ENCODE measurements at regions not wholly inside any gene's neighbourhood (a gene's known extent, or its start where the extent isn't known, plus 50 kb on each side); places are given as distances from the start of the nearest gene placed in this dataset.

DNA sequence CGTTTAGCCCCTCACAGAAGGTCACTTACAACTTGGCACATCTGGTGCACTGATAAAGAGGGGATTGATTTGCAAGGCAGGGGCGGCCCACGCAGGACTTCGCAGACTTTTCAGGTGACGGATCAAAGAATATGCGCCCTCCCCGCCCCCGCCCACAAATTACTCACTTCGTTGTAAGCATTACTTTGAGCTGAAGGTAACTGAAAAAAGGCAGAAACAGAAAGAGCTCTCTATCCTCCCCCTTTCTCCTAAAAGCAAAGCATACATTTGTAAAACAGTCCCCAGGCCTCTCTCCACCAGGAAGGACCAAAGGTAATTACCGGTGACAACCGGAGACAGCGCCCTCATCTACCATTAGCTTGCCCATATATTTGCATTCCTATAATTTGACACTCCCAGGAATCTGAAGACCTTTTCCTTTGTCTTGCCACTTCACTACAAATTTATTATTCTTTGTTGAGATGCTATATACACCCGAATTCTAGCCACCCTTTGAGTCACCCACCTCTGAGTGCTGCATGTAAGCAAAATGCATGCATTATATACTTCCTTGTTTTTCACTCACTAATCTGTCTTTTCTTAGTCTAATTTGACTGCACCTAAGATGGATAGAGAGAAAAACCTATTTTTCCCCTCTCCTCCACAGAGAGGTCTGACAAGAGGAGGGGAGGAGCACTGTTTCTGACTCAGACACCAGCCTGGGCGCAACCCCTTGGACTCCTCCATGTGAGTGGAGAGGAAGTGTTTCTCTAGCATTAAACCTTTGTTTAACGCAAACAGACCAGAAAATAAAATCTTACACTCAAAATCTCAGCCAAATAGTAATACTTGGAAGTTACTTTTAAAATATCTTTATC is 74.7 kb upstream of the SPIN1 start:
- TF ChIP-seq, protein P1, sequence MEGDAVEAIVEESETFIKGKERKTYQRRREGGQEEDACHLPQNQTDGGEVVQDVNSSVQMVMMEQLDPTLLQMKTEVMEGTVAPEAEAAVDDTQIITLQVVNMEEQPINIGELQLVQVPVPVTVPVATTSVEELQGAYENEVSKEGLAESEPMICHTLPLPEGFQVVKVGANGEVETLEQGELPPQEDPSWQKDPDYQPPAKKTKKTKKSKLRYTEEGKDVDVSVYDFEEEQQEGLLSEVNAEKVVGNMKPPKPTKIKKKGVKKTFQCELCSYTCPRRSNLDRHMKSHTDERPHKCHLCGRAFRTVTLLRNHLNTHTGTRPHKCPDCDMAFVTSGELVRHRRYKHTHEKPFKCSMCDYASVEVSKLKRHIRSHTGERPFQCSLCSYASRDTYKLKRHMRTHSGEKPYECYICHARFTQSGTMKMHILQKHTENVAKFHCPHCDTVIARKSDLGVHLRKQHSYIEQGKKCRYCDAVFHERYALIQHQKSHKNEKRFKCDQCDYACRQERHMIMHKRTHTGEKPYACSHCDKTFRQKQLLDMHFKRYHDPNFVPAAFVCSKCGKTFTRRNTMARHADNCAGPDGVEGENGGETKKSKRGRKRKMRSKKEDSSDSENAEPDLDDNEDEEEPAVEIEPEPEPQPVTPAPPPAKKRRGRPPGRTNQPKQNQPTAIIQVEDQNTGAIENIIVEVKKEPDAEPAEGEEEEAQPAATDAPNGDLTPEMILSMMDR (IDR thresholded peaks at IDR 0.05), result no peak
- TF ChIP-seq POLR2A (IDR thresholded peaks at IDR 0.05), result no peak

Data from thyroid gland (tissue), 4 donors.